H9 (cell line): ENCODE measurements at regions not wholly inside any gene's neighbourhood (a gene's known extent, or its start where the extent isn't known, plus 50 kb on each side); places are given as distances from the start of the nearest gene placed in this dataset.

ENCODE experiments used
- DNase-seq: peaks from one replicate; pipeline ENCODE4 v3.0.0-alpha.2; 2017
- H2AFZ ChIP-seq: one replicate; pipeline ENCODE4 v1.6.1; 2013; ENCODE audit warnings: mild to moderate bottlenecking, low read length, control low read depth, moderate library complexity
- H2AK5ac ChIP-seq: 2 replicates; pipeline ENCODE4 v1.6.1; 2013; ENCODE audit warnings: low read length, control low read depth, mixed read lengths; ENCODE audit not compliant: insufficient read length
- H2BK120ac ChIP-seq: one replicate; pipeline ENCODE4 v1.6.1; 2013; ENCODE audit warnings: low read depth, mild to moderate bottlenecking, low read length, control low read depth, inconsistent platforms; ENCODE audit not compliant: poor library complexity, severe bottlenecking
- H2BK12ac ChIP-seq: 2 replicates; pipeline ENCODE4 v1.6.1; 2013; ENCODE audit warnings: low read length, control low read depth, mixed read lengths, low read depth; ENCODE audit not compliant: insufficient read length
- H2BK15ac ChIP-seq: 2 replicates; pipeline ENCODE4 v1.6.1; 2013; ENCODE audit warnings: low read depth, low read length, control low read depth
- H2BK20ac ChIP-seq: one replicate; pipeline ENCODE4 v1.6.1; 2013; ENCODE audit warnings: low read depth, mild to moderate bottlenecking, low read length, control low read depth, inconsistent platforms; ENCODE audit not compliant: poor library complexity, severe bottlenecking
- H2BK5ac ChIP-seq: 2 replicates; pipeline ENCODE4 v1.6.1; 2013; ENCODE audit warnings: low read length, control low read depth, mixed read lengths; ENCODE audit not compliant: insufficient read length
- H3K14ac ChIP-seq: 2 replicates; pipeline ENCODE4 v1.6.1; 2013; ENCODE audit warnings: low read length, control low read depth; ENCODE audit not compliant: insufficient read depth
- H3K18ac ChIP-seq: 2 replicates; pipeline ENCODE4 v1.6.1; 2013; ENCODE audit warnings: low read depth, mild to moderate bottlenecking, mixed read lengths, low read length, control low read depth; ENCODE audit not compliant: insufficient read length
- H3K23ac ChIP-seq: 2 replicates; pipeline ENCODE4 v1.6.1; 2013; ENCODE audit warnings: low read length, control low read depth, mixed read lengths, low read depth; ENCODE audit not compliant: insufficient read length
- H3K23me2 ChIP-seq: 2 replicates; pipeline ENCODE4 v1.6.1; 2013; ENCODE audit warnings: low read depth, mild to moderate bottlenecking, mixed read lengths, low read length, control low read depth; ENCODE audit not compliant: insufficient read length, poor library complexity, severe bottlenecking
- H3K27ac ChIP-seq: 2 replicates; pipeline ENCODE4 v1.5.1; 2013; ENCODE audit warnings: low read length, control low read depth, mixed read lengths, low read depth; ENCODE audit not compliant: insufficient read length
- H3K27me3 ChIP-seq: 2 replicates; pipeline ENCODE4 v1.6.1; 2013; ENCODE audit warnings: low read length, control low read depth, inconsistent platforms; ENCODE audit not compliant: insufficient read depth
- H3K4ac ChIP-seq: 2 replicates; pipeline ENCODE4 v1.6.1; 2013; ENCODE audit warnings: low read depth, mild to moderate bottlenecking, control low read depth, inconsistent platforms, low read length, moderate library complexity
- H3K4me1 ChIP-seq: 2 replicates; pipeline ENCODE4 v1.6.1; 2013; ENCODE audit warnings: low read length, control low read depth, inconsistent platforms; ENCODE audit not compliant: insufficient read depth
- H3K4me2 ChIP-seq: 2 replicates; pipeline ENCODE4 v1.6.1; 2013; ENCODE audit warnings: low read length, control low read depth, mixed read lengths; ENCODE audit not compliant: insufficient read length, insufficient read depth
- H3K56ac ChIP-seq: 2 replicates; pipeline ENCODE4 v1.6.1; 2013; ENCODE audit warnings: low read depth, mild to moderate bottlenecking, mixed read lengths, low read length, control low read depth; ENCODE audit not compliant: insufficient read length
- H3K79me1 ChIP-seq: 2 replicates; pipeline ENCODE4 v1.6.1; 2013; ENCODE audit warnings: low read depth, mild to moderate bottlenecking, moderate library complexity, low read length, control low read depth, inconsistent platforms; ENCODE audit not compliant: insufficient read depth, poor library complexity, severe bottlenecking
- H3K79me2 ChIP-seq: 2 replicates; pipeline ENCODE4 v1.6.1; 2013; ENCODE audit warnings: low read length, control low read depth, inconsistent platforms; ENCODE audit not compliant: insufficient read depth
- H3K9ac ChIP-seq: 2 replicates; pipeline ENCODE4 v1.6.1; 2013; ENCODE audit warnings: low read length, control low read depth, mixed read lengths; ENCODE audit not compliant: insufficient read length; ENCODE audit errors: extremely low read depth
- H3K9me3 ChIP-seq: one replicate; pipeline ENCODE4 v1.6.1; 2013; ENCODE audit warnings: low read depth, low read length, inconsistent platforms; ENCODE audit not compliant: control insufficient read depth
- H3T11ph ChIP-seq: one replicate; pipeline ENCODE4 v1.6.1; 2013; ENCODE audit warnings: mild to moderate bottlenecking, low read length, control low read depth, inconsistent platforms
- H4K20me1 ChIP-seq: one replicate; pipeline ENCODE4 v1.6.1; 2013; ENCODE audit not compliant: control insufficient read depth, insufficient read length, insufficient read depth
- H4K5ac ChIP-seq: 2 replicates; pipeline ENCODE4 v1.6.1; 2013; ENCODE audit warnings: low read depth, mild to moderate bottlenecking, mixed read lengths, low read length, control low read depth; ENCODE audit not compliant: insufficient read length
- H4K8ac ChIP-seq: replicated peaks from 2 replicates; pipeline ENCODE4 v1.6.1; 2013; ENCODE audit warnings: low read length, control low read depth, mixed read lengths, low read depth; ENCODE audit not compliant: insufficient read length
- H4K91ac ChIP-seq: 2 replicates; pipeline ENCODE4 v1.6.1; 2013; ENCODE audit warnings: low read depth, mild to moderate bottlenecking, moderate library complexity, mixed read lengths, low read length, control low read depth; ENCODE audit not compliant: insufficient read length
- H3K27ac Mint-ChIP-seq, 3 experiments: 2 replicates in 2 of 3; 3 replicates in 1 of 3; pipeline ENCODE4 v1.8.0; 2020 to 2021; ENCODE audit warnings: mixed read lengths in 3 of 3, mild to moderate bottlenecking in 1 of 3, moderate library complexity in 1 of 3
- H3K27me3 Mint-ChIP-seq: 2 replicates; pipeline ENCODE4 v1.8.0; 2021; ENCODE audit warnings: low read depth, mild to moderate bottlenecking, moderate library complexity, mixed read lengths
- H3K36me3 Mint-ChIP-seq, 3 experiments: 2 replicates in 2 of 3; 3 replicates in 1 of 3; pipeline ENCODE4 v1.8.0; 2020 to 2021; ENCODE audit warnings: low read depth in 3 of 3, mixed read lengths in 3 of 3; ENCODE audit not compliant: insufficient read depth in 1 of 3
- H3K4me1 Mint-ChIP-seq, 2 experiments: 2 replicates each; pipeline ENCODE4 v1.8.0; 2020; ENCODE audit warnings: mixed read lengths in 2 of 2
- H3K4me3 Mint-ChIP-seq, 2 experiments: 2 replicates in 1 of 2; 3 replicates in 1 of 2; pipeline ENCODE4 v1.8.0; 2020 to 2021; ENCODE audit warnings: mild to moderate bottlenecking in 2 of 2, mixed read lengths in 2 of 2, moderate library complexity in 1 of 2
- H3K9me3 Mint-ChIP-seq, 2 experiments: 2 replicates in 1 of 2; 3 replicates in 1 of 2; pipeline ENCODE4 v1.8.0; 2020; ENCODE audit warnings: mild to moderate bottlenecking in 2 of 2, mixed read lengths in 2 of 2, moderate library complexity in 1 of 2
- CTCF ChIP-seq: fragments of 200-600 bp; sonication (generic); conservative IDR thresholded peaks from 3 replicates; pipeline ENCODE4 v1.8.0; 2021; ENCODE audit warnings: antibody characterized with exemption, mild to moderate bottlenecking
- WGBS: extraction: QIAGEN DNeasy Blood & Tissue Kit; methylation state at CpG from one replicate; pipeline ENCODE4 v1.1.7; 2013; ENCODE audit warnings: missing lambda C conversion rate, low lambda C conversion rate, mixed read lengths; ENCODE audit not compliant: insufficient read length; ENCODE audit errors: extremely low coverage; 5-methylcytosine and 5-hydroxymethylcytosine counted together

GRCh38 chr6:168828035-168828434, 387.1 kb downstream of the SMOC2 start:
- no peak for DNase-seq
- no peaks in the 10 kb centered on the region; a peak in 1 of 7 replicates for H3K36me3 Mint-ChIP-seq
- Histone ChIP-seq H3K23me2 (no peaks in the 10 kb centered on the region), H2BK15ac (no peak overlapping the region), H2BK12ac (no peak overlapping the region), H2BK5ac (no peak overlapping the region), H3K79me2 (no peaks in the 10 kb centered on the region), H4K5ac (no peak overlapping the region), H3K27ac (no peak overlapping the region), H2BK20ac (no peak overlapping the region), H3K18ac (no peak overlapping the region), H3K27me3 (no peaks in the 10 kb centered on the region), H3K9me3 (no peaks in the 10 kb centered on the region), H3T11ph (no peak overlapping the region), H2AK5ac (no peak overlapping the region), H2BK120ac (no peak overlapping the region), H3K4me2 (no peak overlapping the region), H3K4me1 (peaks cover 2% of the 10 kb centered on the region; the same call in 1 of the 2 replicates), H4K20me1 (no peaks in the 10 kb centered on the region), H3K79me1 (no peaks in the 10 kb centered on the region), H3K9ac (no peak overlapping the region), H4K91ac (no peak overlapping the region), H3K4ac (no peak overlapping the region), H3K56ac (no peak overlapping the region), H4K8ac (no peak overlapping the region), H2AFZ (no peak overlapping the region), H3K23ac (no peak overlapping the region), H3K14ac (no peak overlapping the region)
- H3K27ac Mint-ChIP-seq: no peak overlapping the region
- TF ChIP-seq CTCF: no peak
- H3K9me3 Mint-ChIP-seq: no peaks in the 10 kb centered on the region
- no peaks in the 10 kb centered on the region; the same call in 1 of the 2 replicates for H3K27me3 Mint-ChIP-seq
- peaks cover 26 to 31% of the 10 kb centered on the region in 2 experiments for H3K4me1 Mint-ChIP-seq
- no CpG with 5 or more reads among the region's 3 CpGs for WGBS
- H3K4me3 Mint-ChIP-seq: no peak overlapping the region
